KMS-11 (cell line): ENCODE measurements at regions not wholly inside any gene's neighbourhood (a gene's known extent, or its start where the extent isn't known, plus 50 kb on each side); places are given as distances from the start of the nearest gene placed in this dataset.

Experiments
- H2AFZ ChIP-seq: fragments of 200-600 bp; sonication (generic); 2 replicates; pipeline ENCODE4 v1.6.1; 2016; ENCODE audit warnings: antibody characterized with exemption, mixed run types, low read depth
- H3K27ac ChIP-seq: fragments of 200-600 bp; sonication (generic); 2 replicates; pipeline ENCODE4 v1.6.1; 2016; ENCODE audit warnings: mild to moderate bottlenecking, mixed run types
- H3K27me3 ChIP-seq: fragments of 200-600 bp; sonication (generic); 2 replicates; pipeline ENCODE4 v1.6.1; 2017; ENCODE audit warnings: mild to moderate bottlenecking, low read depth, mixed run types, moderate library complexity; ENCODE audit not compliant: insufficient read depth
- H3K36me3 ChIP-seq: fragments of 200-600 bp; sonication (generic); 2 replicates; pipeline ENCODE4 v1.6.1; 2017; ENCODE audit warnings: mild to moderate bottlenecking, mixed run types; ENCODE audit not compliant: insufficient read depth
- H3K4me1 ChIP-seq: fragments of 200-600 bp; sonication (generic); 2 replicates; pipeline ENCODE4 v1.6.1; 2016; ENCODE audit warnings: mild to moderate bottlenecking, low read depth, mixed run types; ENCODE audit not compliant: poor library complexity, severe bottlenecking
- H3K4me2 ChIP-seq: fragments of 200-600 bp; sonication (generic); 2 replicates; pipeline ENCODE4 v1.7.0; 2016; ENCODE audit warnings: mild to moderate bottlenecking, mixed run types
- H3K4me3 ChIP-seq: fragments of 200-600 bp; sonication (generic); IDR thresholded peaks from 2 replicates; pipeline ENCODE4 v1.6.1; 2017; ENCODE audit warnings: low read depth, low read length, mixed read lengths; ENCODE audit not compliant: insufficient read depth
- H3K79me2 ChIP-seq: fragments of 200-600 bp; sonication (generic); 2 replicates; pipeline ENCODE4 v1.6.1; 2016; ENCODE audit warnings: low read depth, mixed run types; ENCODE audit not compliant: insufficient read depth
- H3K9ac ChIP-seq: fragments of 200-600 bp; sonication (generic); 2 replicates; pipeline ENCODE4 v1.6.1; 2016; ENCODE audit warnings: mild to moderate bottlenecking, mixed run types
- H4K20me1 ChIP-seq: fragments of 200-600 bp; sonication (generic); 2 replicates; pipeline ENCODE4 v1.6.1; 2016; ENCODE audit warnings: mild to moderate bottlenecking, mixed run types; ENCODE audit not compliant: insufficient read depth
- CTCF ChIP-seq: fragments of 200-600 bp; sonication (generic); conservative IDR thresholded peaks from 2 replicates; pipeline ENCODE4 v1.6.1; 2017; ENCODE audit warnings: low read depth, mild to moderate bottlenecking, antibody characterized with exemption, low read length, moderate library complexity, mixed read lengths

- H2AFZ ChIP-seq, result no peak overlapping the region
- no peak for TF ChIP-seq CTCF
- H3K27ac ChIP-seq, result no peak overlapping the region
- H3K9ac ChIP-seq, result no peak overlapping the region
- H3K79me2 ChIP-seq, result no peaks in the 10 kb centered on the region
- no peaks in the 10 kb centered on the region for H3K4me1 ChIP-seq
- H3K27me3 ChIP-seq, result peaks cover 35% of the 10 kb centered on the region; the same call in 1 of the 2 replicates
- no peaks in the 10 kb centered on the region for H3K36me3 ChIP-seq
- no peaks in the 10 kb centered on the region for H4K20me1 ChIP-seq
- H3K4me3 ChIP-seq, result no peak overlapping the region
- H3K4me2 ChIP-seq, result no peak overlapping the region
Measured at GRCh38 chr1:2890221-2890850, 88.8 kb upstream of the TTC34 start.

- Histone ChIP-seq H3K9ac (no peak overlapping the region), H3K27ac (no peak overlapping the region), H3K4me2 (no peak overlapping the region), H3K27me3 (peaks cover 26% of the 10 kb centered on the region; the same call in 1 of the 2 replicates), H4K20me1 (no peaks in the 10 kb centered on the region), H3K79me2 (no peaks in the 10 kb centered on the region), H3K4me1 (no peaks in the 10 kb centered on the region), H3K36me3 (no peaks in the 10 kb centered on the region), H2AFZ (no peak overlapping the region), H3K4me3 (no peak overlapping the region)
- no peak for TF ChIP-seq CTCF
Measured at GRCh38 chr1:2891923-2892448, 90.5 kb upstream of the TTC34 start.

GRCh38 chr1:2893473-2894120 lies 92.1 kb upstream of the TTC34 start:
- Histone ChIP-seq H3K27ac (no peak overlapping the region), H3K79me2 (no peaks in the 10 kb centered on the region), H4K20me1 (no peaks in the 10 kb centered on the region), H3K27me3 (peaks cover 27% of the 10 kb centered on the region; the same call in 1 of the 2 replicates), H2AFZ (no peak overlapping the region), H3K36me3 (no peaks in the 10 kb centered on the region), H3K9ac (no peak overlapping the region), H3K4me2 (no peak overlapping the region), H3K4me3 (no peak overlapping the region), H3K4me1 (no peaks in the 10 kb centered on the region)
- no peak for TF ChIP-seq CTCF

- Histone ChIP-seq H3K27me3 (peaks cover 27% of the 10 kb centered on the region; the same call in 1 of the 2 replicates), H3K36me3 (no peaks in the 10 kb centered on the region), H3K4me1 (no peaks in the 10 kb centered on the region), H3K27ac (no peak overlapping the region), H2AFZ (no peak overlapping the region), H3K4me3 (no peak overlapping the region), H3K79me2 (no peaks in the 10 kb centered on the region), H3K4me2 (no peak overlapping the region), H4K20me1 (no peaks in the 10 kb centered on the region), H3K9ac (no peak overlapping the region)
- no peak for TF ChIP-seq CTCF
Measured at GRCh38 chr1:2894381-2895041, 93.0 kb upstream of the TTC34 start.
